ENCODE measurements at regions not wholly inside any gene's neighbourhood (a gene's known extent, or its start where the extent isn't known, plus 50 kb on each side); places are given as distances from the start of the nearest gene placed in this dataset.

DNA sequence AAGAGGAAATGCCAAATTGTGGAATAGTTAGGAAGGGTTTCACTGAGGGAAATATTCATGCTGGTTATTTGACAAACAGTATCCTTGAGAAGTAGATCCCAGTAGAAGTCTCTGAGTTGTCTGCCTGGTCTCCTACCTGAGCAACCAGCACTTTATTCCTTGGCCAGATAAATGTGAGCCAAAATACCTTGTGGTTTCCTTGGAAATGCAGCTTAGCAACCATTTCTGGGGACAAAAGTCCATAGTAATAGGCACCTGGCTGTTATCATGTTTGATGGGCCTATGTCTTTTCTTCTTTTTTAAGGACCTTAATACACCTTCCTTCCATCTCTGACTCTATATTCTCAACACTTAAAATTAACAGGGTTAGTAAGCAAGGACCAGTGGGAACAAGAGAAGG lies 217.1 kb upstream of the MARCKS start:
- no peak for DNase-seq
- Histone ChIP-seq H3K4me3 (ENCODE audit: low read depth, low read length) (no peak overlapping the region), H3K4me1 (peaks cover 14% of the 10 kb centered on the region), H3K36me3 (no peaks in the 10 kb centered on the region), H3K9me3 (no peaks in the 10 kb centered on the region), H3K27me3 (no peaks in the 10 kb centered on the region)
- TF ChIP-seq, protein P1, sequence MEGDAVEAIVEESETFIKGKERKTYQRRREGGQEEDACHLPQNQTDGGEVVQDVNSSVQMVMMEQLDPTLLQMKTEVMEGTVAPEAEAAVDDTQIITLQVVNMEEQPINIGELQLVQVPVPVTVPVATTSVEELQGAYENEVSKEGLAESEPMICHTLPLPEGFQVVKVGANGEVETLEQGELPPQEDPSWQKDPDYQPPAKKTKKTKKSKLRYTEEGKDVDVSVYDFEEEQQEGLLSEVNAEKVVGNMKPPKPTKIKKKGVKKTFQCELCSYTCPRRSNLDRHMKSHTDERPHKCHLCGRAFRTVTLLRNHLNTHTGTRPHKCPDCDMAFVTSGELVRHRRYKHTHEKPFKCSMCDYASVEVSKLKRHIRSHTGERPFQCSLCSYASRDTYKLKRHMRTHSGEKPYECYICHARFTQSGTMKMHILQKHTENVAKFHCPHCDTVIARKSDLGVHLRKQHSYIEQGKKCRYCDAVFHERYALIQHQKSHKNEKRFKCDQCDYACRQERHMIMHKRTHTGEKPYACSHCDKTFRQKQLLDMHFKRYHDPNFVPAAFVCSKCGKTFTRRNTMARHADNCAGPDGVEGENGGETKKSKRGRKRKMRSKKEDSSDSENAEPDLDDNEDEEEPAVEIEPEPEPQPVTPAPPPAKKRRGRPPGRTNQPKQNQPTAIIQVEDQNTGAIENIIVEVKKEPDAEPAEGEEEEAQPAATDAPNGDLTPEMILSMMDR (IDR thresholded peaks at IDR 0.05; ENCODE audit: low read depth, low read length) = no peak

GRCh38 chr6:113642001-113642713 lies 215.0 kb upstream of the MARCKS start:
- Histone ChIP-seq H3K4me3 (ENCODE audit: low read depth, low read length) (no peak overlapping the region), H3K27me3 (no peaks in the 10 kb centered on the region), H3K9me3 (no peaks in the 10 kb centered on the region), H3K4me1 (peaks cover 14% of the 10 kb centered on the region), H3K36me3 (no peaks in the 10 kb centered on the region)
- TF ChIP-seq, protein P1 (IDR thresholded peaks at IDR 0.05; ENCODE audit: low read depth, low read length) = no peak
- DNase-seq = no peak

DNA sequence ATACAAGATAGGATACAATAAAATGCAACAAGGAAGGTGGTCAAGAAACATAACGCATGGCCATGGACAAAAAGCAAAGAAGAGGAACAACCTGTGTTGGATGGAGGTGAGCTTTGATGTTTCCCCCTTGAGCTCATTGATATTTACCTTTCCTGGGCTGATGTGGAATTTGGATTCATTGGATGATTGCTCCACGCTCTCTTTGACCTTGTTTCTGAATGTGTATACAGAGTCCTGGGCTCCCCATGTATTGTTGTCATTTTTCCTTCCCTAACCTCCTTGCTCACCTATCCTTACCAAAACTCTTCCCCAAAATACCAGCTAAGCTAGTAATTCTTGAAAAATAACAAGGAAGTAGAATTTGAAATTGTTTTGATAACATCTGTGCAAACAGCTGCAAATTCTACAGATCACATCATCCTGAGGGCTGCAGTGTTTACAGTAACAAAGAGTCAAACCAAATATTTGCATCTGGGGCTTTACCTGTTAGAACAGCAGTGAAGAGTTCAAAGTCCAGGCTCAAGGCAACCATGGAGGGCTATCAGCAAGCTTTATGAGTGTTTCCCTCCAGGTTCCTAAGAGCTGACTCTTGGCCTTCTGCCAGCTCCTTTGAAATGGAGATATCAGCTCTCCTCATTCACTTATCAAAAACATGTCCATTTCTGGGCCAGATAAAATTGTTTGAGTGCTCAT lies 214.3 kb upstream of the MARCKS start:
- peaks cover 14% of the 10 kb centered on the region for H3K4me1 ChIP-seq
- no peaks in the 10 kb centered on the region for H3K36me3 ChIP-seq
- peak; percentile 82 for DNase-seq
- TF ChIP-seq, protein P1 (IDR thresholded peaks at IDR 0.05; ENCODE audit: low read depth, low read length) = no peak
- no peaks in the 10 kb centered on the region for H3K27me3 ChIP-seq
- H3K4me3 ChIP-seq (ENCODE audit: low read depth, low read length) = no peak overlapping the region; the same call in 1 of the 2 replicates
- no peaks in the 10 kb centered on the region for H3K9me3 ChIP-seq

DNA sequence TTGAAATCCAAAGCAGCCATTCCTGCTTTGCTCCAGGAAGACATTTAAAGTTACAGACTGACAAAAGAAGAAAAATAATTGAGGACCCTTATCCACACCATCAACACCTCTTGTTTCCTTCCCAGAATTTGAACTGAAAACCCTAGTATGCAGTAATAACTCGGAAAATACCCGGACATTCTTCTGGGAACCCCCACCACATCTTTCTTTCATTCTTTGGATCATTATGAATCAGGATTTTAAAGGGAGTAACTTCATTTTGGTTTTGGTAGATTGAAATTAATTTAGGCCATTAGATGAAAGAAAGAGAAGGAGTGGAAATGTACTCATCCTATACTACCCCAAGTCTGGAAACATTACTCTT lies 213.8 kb upstream of the MARCKS start:
- Histone ChIP-seq H3K4me1 (peaks cover 14% of the 10 kb centered on the region), H3K36me3 (no peaks in the 10 kb centered on the region), H3K9me3 (no peaks in the 10 kb centered on the region), H3K4me3 (ENCODE audit: low read depth, low read length) (no peak overlapping the region; the same call in 1 of the 2 replicates), H3K27me3 (no peaks in the 10 kb centered on the region)
- DNase-seq = no peak
- TF ChIP-seq, protein P1 (IDR thresholded peaks at IDR 0.05; ENCODE audit: low read depth, low read length) = no peak

- H3K36me3 ChIP-seq = no peaks in the 10 kb centered on the region
- H3K4me1 ChIP-seq = peaks cover 14% of the 10 kb centered on the region
- H3K27me3 ChIP-seq = no peaks in the 10 kb centered on the region
- no peak for DNase-seq
- TF ChIP-seq, protein P1 (IDR thresholded peaks at IDR 0.05; ENCODE audit: low read depth, low read length) = no peak
- no peaks in the 10 kb centered on the region for H3K9me3 ChIP-seq
- H3K4me3 ChIP-seq (ENCODE audit: low read depth, low read length) = no peak overlapping the region
These were observed 212.1 kb upstream of the MARCKS start for GRCh38 chr6:113644861-113645575.
